CD14-positive monocyte (primary cell): ENCODE measurements at regions not wholly inside any gene's neighbourhood (a gene's known extent, or its start where the extent isn't known, plus 50 kb on each side); places are given as distances from the start of the nearest gene placed in this dataset.

Experiments used
- DNase-seq, 3 donors: peaks; one replicate each; pipeline ENCODE4 v3.0.0-alpha.2; 2011 to 2022
- H2AFZ ChIP-seq: 2 replicates; pipeline ENCODE4 v1.6.0; 2012; ENCODE audit warnings: mild to moderate bottlenecking, low read depth, low read length, inconsistent platforms; ENCODE audit not compliant: insufficient read depth, poor library complexity, severe bottlenecking
- H3K27ac ChIP-seq, 2 donors: 1 replicate in 1 of 2; 2 replicates in 1 of 2; pipeline ENCODE4 v1.5.1; 2012 to 2013; ENCODE audit warnings: low read length in 2 of 2, control low read depth in 1 of 2, inconsistent platforms in 1 of 2, low read depth in 1 of 2, mild to moderate bottlenecking in 1 of 2
- H3K27me3 ChIP-seq, 2 donors: one replicate each; pipeline versions ENCODE4 v1.6.0 to v1.6.1; 2011 to 2013; ENCODE audit warnings: low read length in 2 of 2; ENCODE audit not compliant: control insufficient read depth in 2 of 2, insufficient read depth in 2 of 2
- H3K36me3 ChIP-seq, 2 donors: replicated peaks in 1 of 2; 1 replicate in 1 of 2; 2 replicates in 1 of 2; pipeline versions ENCODE4 v1.5.1 to v1.6.1; 2012 to 2013; ENCODE audit warnings: low read length in 2 of 2, control low read depth in 1 of 2, inconsistent platforms in 1 of 2, mild to moderate bottlenecking in 1 of 2; ENCODE audit not compliant: insufficient read depth in 2 of 2, control insufficient read depth in 1 of 2
- H3K4me1 ChIP-seq, 2 donors: 1 replicate in 1 of 2; 2 replicates in 1 of 2; pipeline versions ENCODE4 v1.5.1 to v1.6.1; 2012 to 2013; ENCODE audit warnings: low read length in 2 of 2, control low read depth in 1 of 2, inconsistent platforms in 1 of 2, mild to moderate bottlenecking in 1 of 2, moderate library complexity in 1 of 2; ENCODE audit not compliant: insufficient read depth in 2 of 2, control insufficient read depth in 1 of 2
- H3K4me2 ChIP-seq: replicated peaks from 2 replicates; pipeline ENCODE3; 2012; ENCODE audit warnings: low read length, moderate library complexity, mild to moderate bottlenecking; ENCODE audit not compliant: poor library complexity, severe bottlenecking; ENCODE audit errors: extremely low read depth
- H3K4me3 ChIP-seq, 3 experiments: fragments of 200-600 bp in 1 of 3; sonication (generic) in 1 of 3; replicated peaks in 1 of 3; 1 replicate in 2 of 3; 2 replicates in 1 of 3; pipeline ENCODE4 v1.5.1; 2011 to 2013; ENCODE audit warnings: low read length in 3 of 3, mild to moderate bottlenecking in 3 of 3, control low read depth in 2 of 3, low read depth in 2 of 3, inconsistent platforms in 1 of 3, moderate library complexity in 1 of 3
- H3K79me2 ChIP-seq: 2 replicates; pipeline ENCODE4 v1.6.0; 2012; ENCODE audit warnings: mild to moderate bottlenecking, control low read depth, inconsistent platforms, low read length, moderate library complexity; ENCODE audit not compliant: insufficient read depth
- H3K9ac ChIP-seq: 2 replicates; pipeline ENCODE4 v1.6.0; 2017; ENCODE audit warnings: low read length, mild to moderate bottlenecking; ENCODE audit not compliant: insufficient read depth, poor library complexity, severe bottlenecking
- H3K9me3 ChIP-seq, 2 donors: replicated peaks in 1 of 2; 1 replicate in 1 of 2; 2 replicates in 1 of 2; pipeline versions ENCODE4 v1.5.1 to v1.6.1; 2012 to 2013; ENCODE audit warnings: low read length in 2 of 2, control low read depth in 1 of 2; ENCODE audit not compliant: control insufficient read depth in 1 of 2, insufficient read depth in 1 of 2
- H4K20me1 ChIP-seq: 2 replicates; pipeline ENCODE4 v1.6.0; 2012; ENCODE audit warnings: mild to moderate bottlenecking, low read length, control low read depth, moderate library complexity; ENCODE audit not compliant: insufficient read depth
- H3K27ac Mint-ChIP-seq, 7 donors: one replicate each; pipeline ENCODE4 v1.8.0; 2020; ENCODE audit warnings: mild to moderate bottlenecking in 7 of 7, mixed read lengths in 7 of 7, moderate library complexity in 6 of 7, inconsistent platforms in 2 of 7
- H3K27me3 Mint-ChIP-seq, 3 donors: one replicate each; pipeline ENCODE4 v1.8.0; 2021 to 2022; ENCODE audit warnings: low read depth in 3 of 3, mild to moderate bottlenecking in 3 of 3, mixed read lengths in 3 of 3, moderate library complexity in 3 of 3, inconsistent platforms in 1 of 3
- H3K36me3 Mint-ChIP-seq, 2 donors: one replicate each; pipeline ENCODE4 v1.8.0; 2020; ENCODE audit warnings: mixed read lengths in 2 of 2, inconsistent platforms in 1 of 2, mild to moderate bottlenecking in 1 of 2
- H3K4me1 Mint-ChIP-seq: one replicate; pipeline ENCODE4 v1.8.0; 2020; ENCODE audit warnings: mild to moderate bottlenecking, mixed read lengths
- H3K4me3 Mint-ChIP-seq, 2 donors: one replicate each; pipeline ENCODE4 v1.8.0; 2020; ENCODE audit warnings: mild to moderate bottlenecking in 2 of 2, mixed read lengths in 2 of 2, moderate library complexity in 1 of 2
- H3K9me3 Mint-ChIP-seq, 7 donors: one replicate each; pipeline ENCODE4 v1.8.0; 2020 to 2022; ENCODE audit warnings: mixed read lengths in 7 of 7, mild to moderate bottlenecking in 6 of 7, moderate library complexity in 6 of 7, inconsistent platforms in 2 of 7
- CTCF ChIP-seq: fragments of 200-600 bp; IDR thresholded peaks from one replicate; pipeline ENCODE4 v1.8.0; 2022; ENCODE audit warnings: antibody characterized with exemption, mild to moderate bottlenecking
- WGBS: methylation state at CpG from one replicate; pipeline ENCODE4 v1.1.5; 2013; ENCODE audit warnings: missing lambda C conversion rate; ENCODE audit not compliant: insufficient coverage; 5-methylcytosine and 5-hydroxymethylcytosine counted together
- intact Hi-C, 2 donors: fragments of 100-400 bp; cut with micrococcal nuclease; formaldehyde crosslinking; loops; one replicate each; pipeline versions ENCODE4 v1.15.0 to v1.15.1; 2023

GRCh38 chr10:31603235-31604087 lies 284.4 kb downstream of the ZEB1 start:
- Histone ChIP-seq H3K36me3 (no peaks in the 10 kb centered on the region), H3K79me2 (no peaks in the 10 kb centered on the region), H3K4me1 (peaks cover 21 to 35% of the 10 kb centered on the region in 2 donors), H3K27me3 (no peaks in the 10 kb centered on the region), H3K9ac (peak overlapping the region; percentile 66), H4K20me1 (no peaks in the 10 kb centered on the region), H3K27ac (peak overlapping the region; percentile 12 to 76), H2AFZ (peak overlapping the region; percentile 89), H3K4me2 (peak overlapping the region; percentile 88), H3K9me3 (no peaks in the 10 kb centered on the region), H3K4me3 (peak overlapping the region; percentile 61 to 85 (median 67))
- Mint-ChIP-seq H3K27ac (peak overlapping the region in 6 of 7 donors; percentile 74 to 89 (median 78)), H3K36me3 (no peaks in the 10 kb centered on the region), H3K4me3 (peak overlapping the region; percentile 86 to 92), H3K27me3 (peaks cover 0 to 2% (median 0%) of the 10 kb centered on the region in 3 donors), H3K4me1 (peaks cover 32% of the 10 kb centered on the region), H3K9me3 (peaks cover 0 to 6% (median 1%) of the 10 kb centered on the region in 7 donors)
- no peak for TF ChIP-seq CTCF
- WGBS, result 4% methylated on average over 57 of the region's 68 CpGs
- DNase-seq, result peak; percentile 87 to 93 (median 88)
- intact Hi-C loops, result loop anchor here in 1 of 2 donors (10.0 kb wide), 2 partner anchors 101 to 161 kb away; no protein-coding TSS in a partner anchor

GRCh38 chr10:31602541-31603234 lies 283.7 kb downstream of the ZEB1 start:
- H3K27ac ChIP-seq, result peak overlapping the region in 1 of 2 donors; percentile 76
- peak overlapping the region; percentile 89 for H2AFZ ChIP-seq
- peaks cover 0 to 6% (median 1%) of the 10 kb centered on the region in 7 donors for H3K9me3 Mint-ChIP-seq
- H3K9ac ChIP-seq, result peak overlapping the region; percentile 66
- no peaks in the 10 kb centered on the region for H3K9me3 ChIP-seq
- no peaks in the 10 kb centered on the region for H3K36me3 ChIP-seq
- no peaks in the 10 kb centered on the region for H3K27me3 ChIP-seq
- H3K4me1 Mint-ChIP-seq, result peaks cover 32% of the 10 kb centered on the region
- peak overlapping the region in 4 of 7 donors; percentile 33 to 51 (median 40) for H3K27ac Mint-ChIP-seq
- intact Hi-C loops, result loop anchor here in 1 of 2 donors (10.0 kb wide), 2 partner anchors 102 to 162 kb away; no protein-coding TSS in a partner anchor
- H3K27me3 Mint-ChIP-seq, result peaks cover 0 to 2% (median 0%) of the 10 kb centered on the region in 3 donors
- peak overlapping the region; percentile 61 to 85 (median 67) for H3K4me3 ChIP-seq
- no peaks in the 10 kb centered on the region for H3K79me2 ChIP-seq
- H3K4me1 ChIP-seq, result peaks cover 21 to 35% of the 10 kb centered on the region in 2 donors
- no peak for TF ChIP-seq CTCF
- H4K20me1 ChIP-seq, result no peaks in the 10 kb centered on the region
- peak overlapping the region; percentile 86 to 92 for H3K4me3 Mint-ChIP-seq
- peak in 1 of 3 donors; percentile 36 for DNase-seq
- WGBS, result 54% methylated on average over 18 of the region's 22 CpGs
- H3K36me3 Mint-ChIP-seq, result no peaks in the 10 kb centered on the region
- peak overlapping the region; percentile 88 for H3K4me2 ChIP-seq
